Skin epidermis (tissue), 12 donors: ENCODE measurements at regions not wholly inside any gene's neighbourhood (a gene's known extent, or its start where the extent isn't known, plus 50 kb on each side); places are given as distances from the start of the nearest gene placed in this dataset.

ENCODE experiments used
- H3K27ac ChIP-seq, 21 experiments: fragments of 200-600 bp; sonication (generic) in 11 of 21; one replicate each; pipeline ENCODE4 v1.5.0; 2020; ENCODE audit warnings: mild to moderate bottlenecking in 3 of 21, inconsistent platforms in 2 of 21, moderate library complexity in 2 of 21
- H3K4me3 ChIP-seq, 7 experiments: fragments of 200-600 bp; sonication (generic) in 2 of 7; one replicate each; pipeline ENCODE4 v1.5.0; 2020; ENCODE audit warnings: inconsistent platforms in 2 of 7, mild to moderate bottlenecking in 2 of 7, moderate library complexity in 1 of 7

DNA sequence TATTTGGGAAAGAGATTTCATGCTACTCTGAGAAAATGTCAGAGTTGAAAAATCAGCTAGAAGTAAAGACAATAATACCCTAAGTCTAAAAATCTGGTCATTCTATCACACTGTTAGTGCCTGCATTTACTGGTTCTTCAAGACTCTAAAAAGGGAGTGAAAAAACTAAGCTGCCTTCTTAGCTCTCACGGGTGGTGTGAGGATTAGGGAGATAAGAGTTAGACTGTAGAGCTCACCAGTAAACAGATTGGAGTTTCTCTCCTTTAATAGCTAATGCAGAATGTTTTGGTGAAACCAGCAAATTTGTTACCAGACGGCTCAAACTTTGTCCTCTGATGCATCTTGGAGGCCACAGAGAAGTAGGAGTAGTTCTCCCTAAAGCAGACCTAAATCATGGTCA, 135.0 kb upstream of the OTX2 start:
- no peak overlapping the region for H3K4me3 ChIP-seq
- no peak overlapping the region for H3K27ac ChIP-seq

DNA sequence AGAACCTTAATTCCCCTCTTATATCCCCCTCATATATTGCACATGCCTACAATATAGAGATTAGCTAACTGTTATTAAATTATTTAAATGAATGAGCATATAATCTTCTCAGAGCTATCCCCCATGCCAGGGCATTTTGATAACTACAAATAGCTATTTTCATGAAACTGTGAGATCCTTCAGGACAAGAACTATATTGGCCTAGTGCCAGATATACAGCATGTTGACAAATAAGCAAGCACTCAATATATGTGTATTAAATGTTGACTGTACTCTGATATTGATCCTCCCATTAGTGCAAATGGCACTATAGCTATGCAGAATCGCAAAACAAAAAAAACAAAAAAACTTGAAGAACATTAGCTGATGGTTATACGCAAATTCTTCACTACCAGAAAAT, 134.1 kb upstream of the OTX2 start:
- Histone ChIP-seq H3K27ac (no peak overlapping the region), H3K4me3 (no peak overlapping the region)

DNA sequence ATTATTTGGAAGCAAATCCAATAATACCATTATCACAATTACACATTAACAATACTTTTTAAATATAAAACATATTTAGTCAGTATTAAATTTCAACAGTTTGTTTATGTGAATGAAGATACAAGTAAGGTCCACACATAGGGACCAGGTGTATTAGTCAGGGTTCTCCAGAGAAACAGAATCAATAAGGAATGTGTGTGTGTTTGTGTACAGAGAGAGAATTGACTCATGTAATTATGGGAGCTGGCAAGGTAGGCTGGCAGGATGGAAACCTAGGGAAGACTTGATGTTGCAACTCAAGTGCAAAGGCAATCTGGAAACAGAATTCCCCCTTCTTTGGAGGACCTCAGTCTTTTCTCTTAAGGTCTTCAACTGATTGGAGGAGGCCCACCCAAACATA, 123.2 kb upstream of the OTX2 start:
- Histone ChIP-seq H3K4me3 (no peak overlapping the region), H3K27ac (no peak overlapping the region)

DNA sequence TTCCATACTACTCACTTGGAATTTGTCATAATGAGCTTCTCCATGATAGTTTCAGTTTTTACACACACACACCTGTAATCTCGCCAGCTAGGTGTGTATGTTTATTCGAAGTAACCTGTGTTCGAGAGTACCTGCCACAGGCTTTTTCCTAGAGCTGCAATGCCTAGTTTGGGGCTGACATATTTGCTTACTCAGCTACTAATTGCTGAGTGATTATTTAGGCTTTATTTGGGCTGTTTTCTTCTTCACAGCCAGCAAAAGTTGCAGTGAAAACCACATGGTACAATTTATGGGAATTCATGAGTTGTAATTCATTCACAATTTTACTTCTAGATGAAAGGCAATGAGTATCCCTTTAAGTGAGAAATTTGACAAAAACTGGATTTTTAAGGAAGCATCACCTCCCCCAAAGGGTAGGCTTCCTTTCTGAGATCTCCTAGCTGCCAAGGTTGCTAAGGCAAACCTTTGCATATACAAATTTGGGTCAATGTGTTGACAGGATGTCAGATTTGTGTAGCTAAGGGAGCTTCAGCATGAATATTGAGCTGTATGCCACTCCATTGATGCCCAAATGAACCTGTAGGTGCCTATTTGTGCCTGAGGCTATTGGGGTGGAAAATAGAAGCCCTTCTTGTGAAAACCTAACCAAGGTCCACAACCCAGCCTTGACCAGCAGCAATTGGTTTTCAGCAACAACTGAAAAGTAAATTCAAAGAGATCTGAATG, 108.7 kb upstream of the OTX2 start:
- Histone ChIP-seq H3K27ac (no peak overlapping the region), H3K4me3 (no peak overlapping the region)

DNA sequence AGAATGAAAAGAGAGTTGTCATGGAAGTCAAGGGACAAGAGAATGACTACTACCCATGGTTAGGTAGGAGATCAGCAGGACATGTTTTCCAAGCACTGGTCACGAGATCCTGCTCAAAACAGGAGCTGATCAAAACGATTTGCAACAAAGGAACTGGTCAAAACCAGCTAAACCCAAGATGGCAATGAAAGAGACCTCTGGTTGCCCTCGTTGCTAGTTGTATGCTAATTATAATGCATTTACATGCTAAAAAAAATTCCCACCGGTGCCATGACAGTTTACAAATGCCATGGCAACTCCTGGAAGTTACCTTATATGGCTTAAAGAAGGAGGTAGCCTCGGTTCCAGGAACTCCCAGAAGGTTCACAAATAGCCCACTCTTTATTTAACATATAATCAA, 95.0 kb upstream of the OTX2 start:
- Histone ChIP-seq H3K27ac (no peak overlapping the region), H3K4me3 (no peak overlapping the region)

DNA sequence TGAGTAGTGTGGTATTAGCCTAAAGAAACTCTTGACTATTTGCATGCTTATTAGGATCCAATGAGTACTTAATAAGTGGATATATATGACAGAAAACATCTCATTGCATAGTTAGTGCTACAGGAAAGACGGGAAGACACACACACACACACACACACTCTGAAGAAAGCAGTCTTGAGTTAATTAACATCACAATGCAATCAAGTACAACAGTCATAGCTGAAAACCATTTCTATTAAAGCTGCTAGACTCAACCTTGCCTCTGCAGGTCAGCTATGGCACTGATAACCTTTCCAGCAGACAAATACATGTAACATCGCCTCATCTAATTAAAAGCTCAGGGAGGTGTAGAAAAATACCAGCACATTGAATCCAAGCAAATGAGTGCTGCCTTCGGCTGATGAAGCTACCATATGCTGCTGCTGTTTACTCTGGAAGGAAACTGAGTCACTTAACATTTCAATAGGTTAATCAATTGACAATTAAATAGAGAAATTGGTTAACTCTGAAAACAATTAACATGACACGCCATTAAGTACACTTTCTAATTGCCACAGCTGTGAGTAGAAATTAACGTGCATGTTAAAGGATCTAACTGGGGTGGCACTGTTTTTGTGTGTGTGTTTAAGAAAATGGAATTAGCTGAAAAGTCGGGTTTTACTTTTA, 93.2 kb upstream of the OTX2 start:
- no peak overlapping the region for H3K27ac ChIP-seq

DNA sequence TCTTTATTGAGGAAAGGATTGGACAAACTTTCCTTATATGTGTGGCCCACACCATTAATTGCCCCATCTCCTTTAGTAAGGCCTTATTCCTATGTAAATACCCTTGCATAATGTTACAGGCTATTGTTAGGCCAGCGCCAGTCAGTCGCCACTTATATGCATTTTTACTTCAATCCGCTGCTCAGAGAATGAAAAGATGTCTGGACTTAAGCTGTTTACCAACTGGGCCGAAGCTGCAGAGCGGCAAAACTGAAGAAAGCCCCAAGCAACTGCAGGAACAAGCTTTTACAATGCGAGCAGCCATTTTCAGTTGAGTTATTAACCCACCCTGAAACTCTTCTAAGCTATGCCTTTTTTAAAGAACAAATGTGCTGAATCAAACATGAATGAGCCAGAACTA, 92.1 kb upstream of the OTX2 start:
- H3K4me3 ChIP-seq = no peak overlapping the region
- no peak overlapping the region for H3K27ac ChIP-seq

More for the DNA sequence above, 93.2 kb upstream of the OTX2 start:
- H3K4me3 ChIP-seq = no peak overlapping the region

DNA sequence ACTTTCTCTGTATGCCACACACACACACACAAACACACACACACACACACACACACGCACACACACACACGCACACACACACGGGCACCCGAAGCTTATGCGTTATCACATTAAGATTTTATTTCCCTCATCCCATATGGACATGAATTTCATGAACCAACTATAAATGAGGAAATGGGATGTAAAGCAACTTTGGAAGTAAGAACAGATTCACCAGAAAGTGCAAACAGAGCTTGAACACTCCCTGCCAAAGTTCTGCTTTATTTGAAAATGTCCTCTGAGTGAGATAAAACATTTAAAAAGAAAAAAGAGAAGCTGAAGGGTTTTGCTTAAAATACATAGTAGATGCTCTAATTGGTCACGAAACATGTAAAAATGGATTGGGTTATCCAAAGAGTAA, 90.4 kb upstream of the OTX2 start:
- no peak overlapping the region for H3K4me3 ChIP-seq
- H3K27ac ChIP-seq = no peak overlapping the region

DNA sequence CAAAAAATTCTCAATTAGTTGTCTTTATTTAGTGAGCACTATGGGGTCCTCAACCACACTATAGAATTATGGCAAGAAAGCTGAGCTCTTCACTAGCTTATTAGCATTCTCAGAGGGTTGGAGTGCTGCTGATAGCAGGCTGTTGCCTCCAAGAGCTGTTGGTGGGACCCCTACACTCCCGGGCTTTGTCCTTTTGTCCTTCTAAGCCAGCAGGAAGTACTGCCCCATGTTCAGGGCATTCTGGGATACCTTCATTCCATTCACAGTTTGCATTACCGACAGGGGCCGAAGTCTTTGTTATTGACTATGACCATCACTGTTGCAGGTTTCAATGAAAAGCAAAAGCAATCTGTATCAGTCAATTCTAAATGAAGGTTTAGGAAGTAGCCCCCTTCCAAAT, 89.5 kb upstream of the OTX2 start:
- Histone ChIP-seq H3K4me3 (no peak overlapping the region), H3K27ac (no peak overlapping the region)

DNA sequence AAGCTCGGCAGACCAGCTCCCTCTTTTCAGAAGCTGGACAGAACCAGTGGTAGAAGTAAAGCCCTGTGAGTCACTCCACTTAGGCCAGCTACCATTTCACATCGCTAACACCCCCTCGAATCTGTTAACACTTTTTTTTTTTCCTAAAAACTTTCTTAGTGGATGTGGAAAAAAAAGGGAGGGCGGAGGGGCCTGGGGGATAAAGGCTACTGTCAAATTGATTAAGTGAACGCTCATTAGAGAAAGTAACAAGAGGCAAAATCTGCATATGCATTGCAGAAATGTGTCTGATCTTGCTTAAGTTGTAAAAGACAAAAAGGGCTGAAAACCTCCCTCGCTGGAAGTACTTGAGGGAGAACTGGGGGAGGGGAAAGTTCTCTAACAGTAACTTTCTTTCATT, 86.6 kb upstream of the OTX2 start:
- Histone ChIP-seq H3K4me3 (no peak overlapping the region), H3K27ac (no peak overlapping the region)

DNA sequence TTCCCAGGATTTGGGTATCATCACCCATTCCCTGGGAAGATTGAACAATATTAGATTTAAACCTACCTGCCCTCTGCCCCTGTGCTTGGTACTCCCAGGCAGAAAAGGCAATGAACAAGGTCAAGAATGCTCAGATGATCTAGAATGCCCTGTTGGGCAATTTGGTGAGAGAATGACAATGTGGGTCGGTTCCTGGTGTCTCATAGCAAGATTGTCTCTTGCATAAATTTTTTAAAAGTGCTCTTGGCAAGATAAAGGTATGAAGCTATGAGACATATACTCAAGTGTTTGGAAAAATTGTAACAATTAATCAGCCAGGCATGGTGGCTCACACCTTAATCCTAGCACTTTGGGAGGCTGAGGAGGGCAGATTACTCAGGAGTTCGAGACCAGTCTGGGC, 86.0 kb upstream of the OTX2 start:
- H3K4me3 ChIP-seq = no peak overlapping the region
- no peak overlapping the region for H3K27ac ChIP-seq

DNA sequence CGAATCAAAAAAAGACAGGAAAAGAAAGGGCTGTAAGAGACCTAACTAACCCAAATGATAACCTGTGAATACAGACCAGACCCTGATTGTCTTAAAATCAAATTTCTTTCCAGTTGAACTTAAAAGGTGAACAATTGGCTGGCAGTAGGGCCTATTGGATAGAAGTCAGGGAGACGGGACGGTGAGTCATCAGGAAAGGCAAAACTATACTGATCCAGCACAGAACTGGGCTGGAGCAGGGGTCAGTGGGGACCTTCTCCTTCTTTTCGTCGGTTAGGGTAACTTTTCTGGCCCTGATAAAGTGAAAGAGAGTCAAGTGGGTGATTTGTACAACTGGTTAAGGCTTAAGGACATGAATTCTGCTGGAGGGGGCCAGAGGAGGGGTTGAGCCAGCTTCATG, 84.9 kb upstream of the OTX2 start:
- no peak overlapping the region for H3K4me3 ChIP-seq
- no peak overlapping the region for H3K27ac ChIP-seq

DNA sequence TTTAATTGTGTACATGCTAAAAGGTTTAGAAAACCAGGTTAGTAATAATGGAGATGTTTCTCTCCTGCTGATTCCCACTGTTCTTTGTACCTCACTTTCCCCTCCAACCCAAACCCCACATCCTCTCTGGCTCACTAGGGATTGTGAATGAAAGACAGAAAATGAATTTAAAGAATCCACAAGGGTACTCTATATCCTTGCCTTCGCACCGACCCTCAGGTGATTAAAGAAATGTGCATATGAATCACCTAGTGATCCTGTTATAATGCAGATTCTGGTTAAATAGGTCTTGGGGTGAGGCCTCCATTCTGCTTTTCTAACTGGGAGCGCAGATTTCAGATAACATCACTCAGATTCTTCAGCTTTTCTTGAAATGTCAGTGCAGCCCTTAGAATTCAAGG, 84.3 kb upstream of the OTX2 start:
- Histone ChIP-seq H3K4me3 (no peak overlapping the region), H3K27ac (no peak overlapping the region)

DNA sequence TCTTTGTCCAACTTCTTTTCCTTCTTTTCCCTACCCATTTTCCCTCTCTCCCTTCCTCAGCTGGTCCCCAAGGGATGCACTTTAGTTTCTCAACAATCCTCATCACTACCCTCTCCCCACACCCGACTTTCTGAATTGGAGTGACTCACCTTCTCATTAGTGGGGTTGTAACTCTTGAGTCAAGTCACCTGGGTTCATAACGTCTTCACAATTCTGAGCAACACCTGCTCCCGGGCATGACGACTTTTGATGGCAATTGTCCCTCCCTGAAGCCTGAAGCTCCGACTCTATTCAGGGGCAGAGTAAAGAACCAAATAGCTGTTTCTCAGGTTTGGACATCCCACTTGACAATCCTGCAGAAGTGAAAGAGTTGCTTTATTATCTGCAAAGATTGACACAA, 82.7 kb upstream of the OTX2 start:
- Histone ChIP-seq H3K4me3 (no peak overlapping the region), H3K27ac (no peak overlapping the region)

DNA sequence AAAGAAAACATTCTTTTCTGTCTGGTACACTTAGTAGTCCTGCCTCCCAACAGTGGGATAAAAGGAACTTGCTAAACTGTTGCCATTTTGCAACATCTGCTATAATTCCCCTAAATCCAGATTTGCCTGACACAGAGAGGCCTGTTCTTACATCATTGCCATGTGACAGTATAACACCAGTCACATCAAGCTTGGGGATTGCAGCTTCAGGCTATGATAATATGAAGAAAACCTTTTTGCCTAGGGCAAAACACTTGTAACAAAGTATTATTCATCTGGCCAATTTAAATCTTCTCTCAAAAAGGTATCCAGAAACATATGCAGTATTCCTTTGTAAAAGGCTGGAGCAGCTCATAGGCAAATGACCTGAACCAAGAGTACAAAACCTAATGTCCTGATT, 80.9 kb upstream of the OTX2 start:
- H3K4me3 ChIP-seq = no peak overlapping the region
- no peak overlapping the region for H3K27ac ChIP-seq

DNA sequence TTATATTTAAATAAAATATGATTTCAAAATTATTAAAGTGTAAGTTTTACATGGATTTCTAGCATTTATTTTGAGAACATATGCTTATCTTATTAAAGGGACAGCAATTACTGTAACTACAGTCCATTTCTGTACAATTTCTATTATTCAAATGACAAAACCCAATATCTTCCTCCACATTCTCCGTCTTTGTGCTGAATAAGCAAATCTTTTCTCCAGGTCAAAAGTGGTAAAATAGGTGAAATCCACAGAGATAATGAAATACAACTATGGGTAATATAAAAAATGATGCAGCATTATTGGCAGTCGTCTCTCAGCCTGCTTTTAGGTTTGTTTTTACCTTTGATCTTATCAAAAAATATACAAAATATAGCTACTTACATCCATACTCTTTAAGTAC, 79.4 kb upstream of the OTX2 start:
- H3K4me3 ChIP-seq = no peak overlapping the region
- no peak overlapping the region for H3K27ac ChIP-seq

DNA sequence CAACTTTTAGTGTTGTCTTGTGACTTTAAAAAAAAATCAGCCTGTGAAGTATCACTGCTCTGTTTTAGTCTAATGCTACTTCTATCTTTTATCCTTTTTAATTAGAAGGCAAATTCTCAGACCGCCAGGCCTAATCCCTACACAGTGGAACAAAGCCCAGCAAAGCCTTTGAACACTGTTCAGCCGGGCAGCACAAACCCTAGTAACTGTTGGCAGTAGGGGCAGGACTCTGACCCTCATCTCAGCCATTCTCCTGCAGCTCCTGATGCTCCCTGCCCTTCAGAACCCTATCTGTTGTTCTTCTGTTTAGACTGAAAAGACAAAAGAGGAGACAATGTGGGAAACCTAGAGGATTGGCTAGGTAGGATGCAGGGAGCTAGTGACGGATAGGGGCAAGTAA, 78.0 kb upstream of the OTX2 start:
- Histone ChIP-seq H3K4me3 (no peak overlapping the region), H3K27ac (no peak overlapping the region)

DNA sequence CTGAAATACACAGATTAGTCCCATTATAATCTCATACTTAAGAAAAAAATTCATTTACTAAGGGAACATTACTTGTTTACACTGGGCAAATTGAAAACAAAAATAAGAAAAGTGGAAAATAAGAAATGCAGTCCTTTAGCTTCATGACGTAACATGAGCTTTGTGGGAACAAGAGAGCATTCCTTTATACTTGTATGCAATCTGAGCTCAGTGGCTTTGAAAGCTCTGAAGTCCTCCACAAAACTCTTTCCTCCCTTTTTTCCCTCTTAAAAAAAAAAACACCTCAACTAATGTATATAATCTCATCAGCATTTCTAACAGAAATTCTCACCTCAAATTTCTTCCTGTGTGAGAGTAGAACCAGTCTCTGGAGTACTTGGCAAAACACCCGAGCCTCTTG, 76.9 kb upstream of the OTX2 start:
- H3K4me3 ChIP-seq = no peak overlapping the region
- H3K27ac ChIP-seq = no peak overlapping the region

DNA sequence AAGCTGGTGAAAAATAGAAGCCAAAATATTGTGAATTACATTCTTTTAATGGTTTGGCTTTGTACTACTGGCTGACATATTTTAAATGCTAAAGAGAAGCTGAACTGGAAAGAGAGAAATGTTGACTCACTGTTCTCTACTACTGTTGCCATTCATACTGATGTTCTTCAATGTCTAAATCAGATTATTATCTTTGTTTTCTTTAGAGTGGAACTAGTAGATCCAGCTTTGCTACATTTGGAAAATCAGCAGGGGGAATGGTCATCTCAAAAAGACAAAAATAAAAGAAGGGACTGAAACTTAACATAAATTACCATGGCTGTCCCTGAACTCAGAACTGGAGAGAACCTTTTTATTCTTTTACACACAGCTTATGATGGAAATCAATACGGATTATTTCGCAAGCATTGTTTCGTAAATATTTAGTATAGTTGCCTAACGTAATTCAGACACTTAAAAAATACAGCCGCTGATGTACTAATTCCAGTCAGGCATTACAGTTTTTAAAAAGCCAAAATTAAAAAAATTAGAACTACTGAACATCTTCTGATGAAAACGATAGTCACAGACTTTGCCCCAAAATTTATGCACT, 76.3 kb upstream of the OTX2 start:
- H3K27ac ChIP-seq = no peak overlapping the region
- H3K4me3 ChIP-seq = no peak overlapping the region

DNA sequence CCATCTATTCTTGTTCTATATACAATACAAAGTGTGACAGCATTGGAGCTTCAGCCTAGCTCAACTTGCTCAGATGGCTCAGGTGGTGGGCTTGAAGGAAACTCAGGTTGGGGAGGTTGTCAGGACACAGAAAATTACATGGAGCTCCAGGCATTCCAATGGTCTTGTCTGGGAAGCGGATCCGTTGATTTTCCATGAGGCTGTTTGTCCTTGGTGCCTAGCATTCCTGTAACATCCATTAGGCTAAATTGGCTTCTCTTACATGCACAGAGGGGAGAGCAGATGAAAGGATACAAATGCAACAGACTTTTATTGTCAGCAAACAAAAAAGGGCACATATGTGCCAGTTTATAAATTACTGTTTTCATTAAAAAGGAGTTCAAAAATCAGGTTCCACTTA, 75.5 kb upstream of the OTX2 start:
- H3K27ac ChIP-seq = no peak overlapping the region
- H3K4me3 ChIP-seq = no peak overlapping the region

DNA sequence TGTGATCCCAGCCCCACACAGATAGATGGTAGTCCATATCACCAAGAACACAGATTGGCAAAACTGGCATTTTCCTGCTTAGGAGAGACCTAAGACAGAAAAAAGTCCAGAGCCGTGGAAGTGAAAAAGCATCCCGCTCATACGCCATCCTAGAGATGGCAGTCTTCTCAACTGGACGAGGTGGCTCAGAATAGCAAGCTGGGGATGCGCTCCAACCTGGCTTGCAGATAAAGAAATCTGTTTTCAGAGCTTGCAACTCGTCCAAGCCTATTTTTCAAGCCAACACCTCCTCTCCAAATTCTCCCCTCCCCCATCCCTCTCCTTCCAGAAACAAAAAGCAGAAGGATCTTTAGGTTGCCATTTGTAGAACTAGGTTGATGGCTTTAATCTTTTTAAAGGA, 74.3 kb upstream of the OTX2 start:
- no peak overlapping the region for H3K27ac ChIP-seq
- H3K4me3 ChIP-seq = no peak overlapping the region

DNA sequence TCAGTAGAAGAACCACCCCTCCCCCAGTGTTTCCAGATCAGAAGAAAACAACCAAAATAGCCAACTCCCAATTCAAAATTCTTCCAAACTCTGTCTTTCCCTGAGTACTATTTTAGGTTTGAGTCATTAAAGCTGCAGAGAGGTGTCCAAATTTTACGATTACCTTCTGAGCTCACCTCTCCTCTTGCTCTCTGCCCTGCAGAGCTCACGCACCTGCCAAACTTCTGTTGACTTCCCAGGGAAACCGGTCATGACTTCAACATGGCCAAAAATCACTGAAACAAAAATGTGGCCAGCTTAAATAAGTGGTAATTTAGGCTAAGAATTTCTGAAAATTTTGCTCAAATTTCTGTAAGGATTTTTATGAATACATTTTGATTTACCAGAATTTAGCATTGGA, 70.9 kb upstream of the OTX2 start:
- H3K4me3 ChIP-seq = no peak overlapping the region
- H3K27ac ChIP-seq = no peak overlapping the region
